ENCODE measurements at regions not wholly inside any gene's neighbourhood (a gene's known extent, or its start where the extent isn't known, plus 50 kb on each side); places are given as distances from the start of the nearest gene placed in this dataset.

DNA sequence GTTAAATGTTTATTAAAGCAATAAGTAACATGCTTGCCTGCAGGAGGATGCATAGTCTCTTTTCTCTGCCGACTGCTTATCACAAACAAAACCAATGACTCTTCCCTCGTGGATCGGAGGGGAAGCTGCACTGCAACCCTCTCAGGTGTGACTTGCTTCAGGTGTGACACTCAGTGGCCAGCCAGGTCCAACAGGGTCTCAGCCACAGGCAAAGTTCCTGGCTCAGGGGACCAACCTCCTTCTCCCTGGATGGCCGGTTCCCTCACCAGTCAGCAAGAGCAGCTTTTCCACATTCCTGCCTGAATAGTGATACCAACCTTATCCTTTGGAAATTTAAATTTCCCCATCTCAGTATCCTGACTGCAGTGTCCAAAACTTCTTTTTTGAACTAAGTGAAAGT is 383.5 kb downstream of the CMPK2 start:
- DNase-seq: no peak

DNA sequence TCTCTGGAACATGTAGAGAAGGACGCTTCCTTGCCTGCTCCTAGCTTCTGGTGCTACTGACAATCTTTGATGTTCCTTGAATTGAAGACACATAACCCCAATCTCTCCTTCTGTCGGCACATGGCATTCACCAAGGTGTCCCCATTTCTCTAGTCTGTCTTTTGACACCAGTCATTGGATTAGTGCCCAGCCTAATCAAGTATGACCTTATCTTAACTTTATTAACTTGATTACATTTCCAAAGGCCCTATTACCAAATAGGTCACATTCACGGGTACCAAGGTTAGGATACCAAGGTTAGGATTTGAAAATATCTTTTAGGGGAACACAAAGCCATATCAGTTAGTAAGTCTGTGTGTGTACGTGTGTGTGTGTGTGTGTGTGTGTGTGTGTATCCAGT is 377.9 kb downstream of the CMPK2 start:
- DNase-seq: no peak

DNA sequence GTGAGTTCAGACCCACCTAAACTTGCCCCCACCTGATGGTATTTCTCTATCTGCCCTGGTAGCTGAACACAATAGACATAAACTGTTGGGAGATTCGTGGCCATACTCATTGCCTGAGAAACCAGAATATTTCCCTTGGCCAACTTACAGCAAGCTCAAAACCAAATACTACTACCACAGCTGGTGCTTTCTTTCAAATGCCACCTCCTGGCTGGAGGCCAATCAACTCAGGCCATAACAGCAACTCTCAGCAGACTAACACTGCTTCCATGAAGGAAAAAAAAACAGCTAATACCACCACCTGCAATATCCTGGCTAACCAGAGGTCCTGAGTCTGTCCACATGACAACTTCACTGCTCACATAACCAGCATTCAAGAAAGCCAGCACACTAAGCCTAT is 373.1 kb downstream of the CMPK2 start:
- DNase-seq: no peak

DNA sequence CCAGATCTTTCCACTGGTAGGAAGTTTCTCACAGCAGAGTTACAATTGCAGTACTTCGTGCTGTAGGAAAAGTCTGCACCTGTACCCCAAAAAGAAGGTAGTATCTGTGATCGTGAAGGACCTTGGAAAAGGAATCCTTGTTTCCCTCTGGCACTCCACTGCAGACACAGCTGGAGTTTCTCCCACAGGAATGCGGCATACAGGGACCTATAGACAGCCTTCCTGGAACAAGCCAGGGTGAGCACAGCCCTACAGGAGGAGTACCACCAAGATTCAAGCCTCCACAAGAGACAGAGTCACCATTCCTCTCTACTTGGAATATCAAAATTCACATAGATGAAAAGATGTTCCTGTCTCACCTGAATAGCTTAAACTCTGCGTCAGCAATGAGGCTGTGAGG is 372.4 kb downstream of the CMPK2 start:
- no peak for DNase-seq

DNA sequence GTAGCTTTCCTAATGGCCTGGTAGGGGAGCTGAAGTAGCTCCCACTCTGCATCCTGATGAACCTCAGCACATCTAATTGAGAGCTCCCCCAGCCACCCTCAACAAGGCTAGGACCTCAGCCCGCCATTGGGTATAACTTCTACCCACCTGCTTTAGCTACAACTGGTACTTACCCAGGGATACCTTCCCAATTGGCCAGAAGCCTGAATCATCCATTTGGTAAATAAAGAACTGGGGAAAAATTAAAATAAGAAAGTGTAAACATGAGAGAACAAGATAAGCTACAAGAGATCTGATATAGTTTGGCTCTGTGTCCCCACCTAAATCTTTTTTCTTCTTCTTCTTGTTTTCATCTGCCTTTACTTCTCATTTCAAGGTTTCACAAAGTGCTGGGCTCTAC is 372.0 kb downstream of the CMPK2 start:
- no peak for DNase-seq

DNA sequence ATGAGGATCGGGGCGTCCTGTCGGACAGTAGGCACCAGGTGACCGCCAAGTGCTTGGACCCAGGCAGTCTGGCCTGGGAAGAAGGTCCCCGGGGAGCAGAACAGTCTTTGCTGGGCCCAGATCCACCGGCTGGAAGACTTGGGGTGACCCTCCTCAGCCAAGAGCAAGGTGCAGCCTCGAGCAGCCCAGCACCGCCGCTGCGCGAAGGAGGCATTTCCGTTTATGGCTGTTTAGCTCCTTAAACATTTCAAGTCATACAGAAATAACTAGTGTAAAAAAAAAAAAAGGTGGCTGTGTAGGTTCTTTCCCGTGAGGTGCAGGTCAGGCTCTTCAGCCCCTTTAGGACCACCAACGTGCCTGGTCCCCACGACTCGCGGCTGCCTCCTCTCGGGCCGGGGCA is 370.2 kb downstream of the CMPK2 start:
- DNase-seq: no peak

DNA sequence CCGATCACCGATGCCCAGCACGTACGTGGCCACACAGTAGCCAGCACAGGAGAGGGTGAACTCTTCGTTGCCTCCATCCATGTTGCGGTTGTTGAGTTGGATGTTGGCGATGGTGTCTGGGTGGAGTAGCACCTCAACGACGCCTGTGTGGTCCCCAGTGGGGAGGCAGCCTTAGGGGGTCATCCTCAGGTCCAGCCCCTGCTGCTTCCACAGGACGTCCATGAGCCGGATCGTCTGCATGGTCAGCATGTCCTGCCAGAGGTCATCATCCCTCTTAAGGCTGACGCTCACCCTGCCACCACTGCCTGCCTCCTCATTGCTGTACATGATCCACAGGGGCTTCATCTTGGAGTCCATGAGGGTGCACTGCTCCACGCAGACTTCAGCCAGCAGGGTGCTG is 369.3 kb downstream of the CMPK2 start:
- DNase-seq: no peak

DNA sequence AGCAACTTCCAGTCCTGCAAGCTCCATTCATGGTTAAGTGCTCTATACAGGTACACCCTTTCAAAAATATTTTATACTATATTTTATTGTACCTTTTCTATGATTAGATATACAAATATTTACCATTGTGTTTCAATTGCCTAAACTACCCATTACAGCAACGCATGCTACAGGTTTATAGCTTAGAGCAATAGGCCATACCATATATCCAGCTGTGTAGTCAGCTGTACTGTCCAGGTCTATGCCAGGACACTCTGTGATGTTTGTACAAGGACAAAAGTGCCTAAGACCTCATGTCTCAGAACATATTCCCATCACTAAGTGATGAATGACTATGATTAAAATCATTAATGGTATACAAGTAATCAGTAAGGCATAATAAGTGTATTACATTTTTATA is 368.7 kb downstream of the CMPK2 start:
- DNase-seq: no peak

DNA sequence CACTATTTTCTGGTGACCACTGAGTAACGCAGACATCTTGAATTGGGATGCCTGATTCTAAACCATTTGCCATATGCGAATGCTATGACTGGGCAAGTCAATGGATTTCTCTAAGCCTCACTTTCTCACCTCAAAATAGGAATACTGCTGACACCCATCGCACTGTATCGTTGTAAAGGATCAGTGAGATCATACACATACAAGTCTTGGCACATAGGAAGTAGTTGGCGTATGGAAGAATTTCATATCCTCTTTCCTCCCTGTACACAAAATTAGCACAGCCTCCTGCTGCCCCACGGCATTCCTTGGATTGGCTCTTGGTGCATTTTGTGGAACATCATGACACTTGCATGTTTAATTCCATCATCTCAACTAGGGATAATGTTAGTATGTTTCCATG is 366.9 kb downstream of the CMPK2 start:
- no peak for DNase-seq

DNA sequence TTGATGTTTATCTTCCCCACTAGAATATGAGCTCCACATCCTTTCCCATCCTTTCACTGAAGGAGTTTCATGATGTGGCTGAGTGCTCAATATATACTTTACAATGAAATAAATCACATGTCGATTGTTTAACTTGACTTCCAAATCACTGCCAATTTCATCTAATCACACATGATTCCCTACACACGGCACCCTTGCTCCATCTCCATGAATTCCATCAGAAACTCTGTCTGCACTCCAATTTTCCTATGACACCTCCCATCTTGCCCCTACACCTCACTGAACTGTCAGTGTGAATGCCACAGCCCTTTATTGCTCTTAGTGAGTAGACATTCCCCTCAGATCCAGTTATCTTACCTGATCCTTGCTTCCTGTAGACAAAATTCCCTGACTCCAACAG is 366.0 kb downstream of the CMPK2 start:
- no peak for DNase-seq

DNA sequence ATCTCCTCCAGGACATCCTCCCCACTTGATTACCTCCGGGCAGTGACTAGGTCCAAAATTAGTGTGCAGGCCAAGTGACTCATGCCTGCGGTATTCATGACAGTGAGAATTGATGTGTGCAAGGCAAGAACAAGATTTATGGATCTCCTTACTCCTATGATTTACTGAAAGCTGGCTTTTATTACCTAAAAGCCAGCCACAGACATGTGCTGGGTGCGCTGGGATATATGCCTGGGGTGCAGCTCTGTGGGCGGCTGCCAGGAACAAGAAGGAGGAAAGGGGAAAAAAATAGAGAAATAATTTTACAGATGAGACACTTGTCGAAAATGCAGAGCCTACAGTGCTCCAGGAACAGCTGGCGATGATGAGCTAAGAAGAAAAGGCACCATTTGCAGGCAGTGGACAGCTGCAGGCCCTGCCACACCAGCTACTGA is 359.3 kb downstream of the CMPK2 start:
- peak; percentile 82 for DNase-seq

DNA sequence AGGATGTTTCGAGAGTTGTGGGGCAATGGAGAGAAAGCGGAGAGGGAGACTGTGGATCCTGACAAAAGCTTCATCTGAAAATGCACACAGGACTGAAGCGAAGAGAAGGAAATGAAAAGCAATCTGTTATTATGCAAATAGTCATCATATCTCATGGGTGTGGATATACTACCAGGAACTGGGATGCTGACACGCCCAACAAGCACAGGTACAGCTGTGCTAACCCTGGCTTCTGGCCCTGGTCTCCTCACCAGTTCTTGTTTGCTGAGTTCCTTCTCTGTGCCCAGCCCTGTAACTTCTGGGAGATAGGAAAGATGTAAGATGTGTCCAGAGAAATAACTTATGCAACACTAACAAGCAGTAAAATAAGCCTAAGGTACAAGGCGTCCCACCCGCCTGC is 358.8 kb downstream of the CMPK2 start:
- DNase-seq: no peak

DNA sequence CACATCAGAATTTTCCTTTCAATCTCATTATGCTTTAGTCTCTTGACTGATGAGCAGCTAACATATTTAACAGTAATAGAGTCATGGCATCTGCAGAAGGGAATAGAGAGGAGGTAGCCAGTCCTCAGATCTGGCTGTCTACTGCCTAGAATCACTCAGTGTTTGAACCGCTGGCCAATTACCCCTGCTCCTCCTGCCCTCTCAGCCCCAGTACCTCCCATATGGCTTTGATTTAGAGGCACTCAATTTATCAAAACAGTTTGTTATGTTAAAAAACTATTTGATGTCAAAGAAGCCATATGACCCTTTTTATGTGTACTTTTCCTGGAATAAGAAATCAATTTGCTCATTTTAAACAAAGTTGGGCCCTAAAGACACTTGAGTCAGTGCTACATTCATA is 355.2 kb downstream of the CMPK2 start:
- DNase-seq: no peak

DNA sequence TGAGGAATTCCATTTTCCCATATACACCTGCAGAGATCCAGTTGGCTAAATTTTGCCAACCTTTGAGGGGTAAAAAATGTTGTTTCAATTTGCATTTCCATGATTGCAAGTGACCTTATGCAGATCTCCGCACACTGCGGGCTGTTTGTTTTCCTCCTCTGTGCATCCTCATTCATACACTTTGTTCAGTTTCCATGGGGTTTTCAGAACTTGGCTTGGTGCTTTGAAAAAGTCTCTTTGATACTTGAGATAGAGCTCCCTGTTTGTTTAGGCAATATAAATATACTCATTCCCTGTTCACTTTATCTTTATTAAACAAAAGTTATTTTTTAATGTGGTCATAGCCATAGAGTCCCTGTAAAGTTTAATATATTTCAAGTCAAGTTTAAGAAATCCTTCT is 353.1 kb downstream of the CMPK2 start:
- DNase-seq: no peak

DNA sequence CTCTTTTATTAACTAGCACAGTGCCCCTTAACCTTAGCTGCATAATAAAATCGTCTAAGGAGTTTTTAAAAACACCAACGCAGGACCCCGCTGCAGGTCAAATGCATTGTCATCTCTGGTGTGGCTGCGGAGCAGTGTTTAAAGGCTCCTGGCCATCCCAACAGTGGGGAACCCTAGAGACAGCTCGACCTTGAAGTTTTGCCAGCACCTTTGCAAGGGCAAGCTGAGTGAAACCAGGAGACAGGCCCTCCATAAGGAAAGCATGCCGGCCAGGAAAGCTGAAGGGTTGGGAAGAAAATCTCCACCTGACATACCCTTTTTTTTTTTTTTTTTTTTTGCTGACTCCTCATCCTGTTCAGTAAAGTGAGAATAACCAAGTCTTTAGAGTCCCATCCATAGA is 349.0 kb downstream of the CMPK2 start:
- DNase-seq: no peak

DNA sequence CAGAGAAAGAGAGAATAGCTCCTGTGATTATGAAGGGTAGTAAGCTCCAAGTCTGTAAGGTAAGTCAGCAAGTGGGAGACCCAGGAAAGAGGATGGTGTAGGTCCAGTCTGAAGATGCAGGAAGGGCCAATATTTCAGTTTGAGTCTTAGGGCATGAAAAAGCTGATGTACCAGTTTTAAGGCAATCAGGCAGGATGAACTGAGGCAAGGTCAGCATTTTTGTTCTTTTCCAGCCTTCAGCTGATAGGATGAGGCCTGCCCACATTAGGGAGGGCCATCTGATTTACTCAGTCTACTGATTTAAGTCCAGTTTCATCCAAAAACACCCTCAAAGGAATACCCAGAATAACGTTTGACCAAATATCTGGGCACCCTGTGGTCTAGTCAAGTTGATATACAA is 347.3 kb downstream of the CMPK2 start:
- no peak for DNase-seq

DNA sequence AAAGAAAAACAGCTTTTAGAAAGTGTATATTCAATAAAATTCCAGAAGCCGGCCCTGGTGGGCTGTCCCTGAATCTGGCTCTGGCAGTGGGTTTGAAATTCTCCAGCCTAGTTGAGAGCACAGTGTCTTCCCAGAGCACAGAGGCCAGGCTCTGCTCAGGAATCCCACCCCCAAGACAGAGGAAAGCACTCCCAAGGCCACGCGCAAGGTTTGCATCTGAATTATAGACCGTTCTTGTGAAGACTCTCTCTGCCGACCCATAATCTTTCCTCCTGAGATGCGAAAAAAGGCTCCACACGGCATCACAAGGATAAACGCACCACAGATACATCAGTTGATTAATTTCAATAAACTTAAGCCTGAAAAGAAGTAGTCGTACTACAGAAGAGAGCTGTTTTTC is 342.2 kb downstream of the CMPK2 start:
- DNase-seq: no peak

DNA sequence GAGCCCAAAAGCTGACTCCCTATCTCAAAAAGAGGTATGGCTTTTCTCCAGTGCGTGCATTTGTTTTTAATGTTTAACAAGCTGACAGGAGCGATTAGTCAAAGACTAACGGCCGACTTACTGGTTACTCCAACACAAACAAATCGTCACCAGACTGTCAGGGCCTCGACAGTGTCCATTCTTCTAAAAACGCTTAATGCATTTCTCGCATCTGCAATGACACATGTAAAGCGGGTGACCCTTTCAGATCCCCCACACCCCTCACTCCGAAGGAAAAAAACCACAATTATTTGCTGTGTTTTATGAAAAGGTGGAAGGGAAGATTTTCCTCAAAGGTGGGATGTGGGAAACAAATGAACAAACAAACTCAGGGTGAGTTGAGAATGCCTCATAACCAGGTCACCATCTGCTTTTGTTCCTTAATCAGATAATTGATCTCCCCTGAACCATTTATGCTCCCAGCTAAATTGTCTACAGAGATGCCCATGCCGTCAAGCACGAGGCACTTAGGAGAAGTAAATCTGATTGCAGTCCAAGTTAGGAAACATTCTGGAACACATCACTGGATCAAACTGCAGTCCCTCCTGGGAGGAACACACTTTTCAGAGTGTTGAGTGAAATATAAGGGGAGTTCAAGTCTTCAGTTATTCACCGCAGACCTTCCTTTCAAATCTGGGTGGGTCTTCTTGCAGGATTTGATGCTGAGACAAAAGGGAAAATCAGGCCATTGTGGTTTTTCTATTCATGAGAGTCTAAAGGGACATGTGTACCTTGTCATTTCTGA is 340.8 kb downstream of the CMPK2 start:
- no peak for DNase-seq

DNA sequence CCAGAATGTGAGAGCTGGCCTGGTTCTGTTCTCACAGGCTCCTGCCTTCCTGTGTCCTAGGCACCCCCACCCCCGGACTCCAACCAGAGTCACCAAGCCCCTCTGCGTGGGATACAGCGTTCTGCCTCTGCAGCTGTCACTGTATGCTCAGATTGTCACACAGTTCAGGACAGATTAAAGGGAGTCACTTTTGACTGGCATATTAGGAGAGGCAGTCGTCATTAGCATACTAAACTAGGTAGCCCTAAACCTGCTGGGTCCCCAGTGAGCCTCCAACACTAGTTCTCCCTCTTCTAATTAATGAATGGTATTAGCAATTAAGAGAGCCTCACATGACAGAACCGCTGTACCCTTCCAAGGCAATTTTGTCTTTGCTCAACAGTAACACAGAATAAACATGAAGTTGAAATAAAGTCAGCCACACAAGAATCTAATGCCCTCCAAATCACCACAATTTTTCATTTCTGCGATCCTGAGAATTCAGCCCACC is 340.2 kb downstream of the CMPK2 start:
- DNase-seq: no peak

DNA sequence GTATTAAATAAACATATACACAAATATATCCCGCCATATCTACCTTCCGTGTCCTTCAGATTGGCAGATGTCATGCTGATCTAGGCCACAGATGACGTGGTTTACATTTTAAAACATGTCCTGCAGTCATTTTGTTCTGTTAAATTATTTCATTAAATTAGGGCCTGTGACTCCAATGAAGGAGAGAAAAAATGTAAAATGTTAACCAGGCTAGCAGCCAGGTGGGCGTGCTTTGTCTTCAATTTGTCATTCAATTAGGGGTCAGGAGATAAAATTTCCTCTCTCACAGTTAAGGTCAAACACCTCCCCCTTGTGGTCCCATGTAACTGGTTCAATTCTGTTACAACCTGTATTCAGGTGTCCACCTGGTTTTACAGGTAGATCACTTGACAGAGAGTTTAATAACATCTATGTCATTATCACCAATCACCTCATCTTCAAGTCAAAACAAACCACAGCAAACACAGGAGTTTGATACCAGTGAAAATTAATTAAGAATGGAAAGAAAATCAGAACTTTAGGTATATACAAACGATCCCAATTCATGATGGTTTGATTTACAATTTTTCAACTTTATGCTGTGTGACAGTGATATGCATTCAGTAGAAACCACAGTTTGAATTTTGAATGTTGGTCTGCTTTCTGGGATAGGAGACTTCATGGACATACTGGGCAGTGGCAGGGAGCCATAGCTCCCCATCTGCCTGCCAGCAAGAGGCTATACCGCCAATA is 339.4 kb downstream of the CMPK2 start:
- DNase-seq: no peak

DNA sequence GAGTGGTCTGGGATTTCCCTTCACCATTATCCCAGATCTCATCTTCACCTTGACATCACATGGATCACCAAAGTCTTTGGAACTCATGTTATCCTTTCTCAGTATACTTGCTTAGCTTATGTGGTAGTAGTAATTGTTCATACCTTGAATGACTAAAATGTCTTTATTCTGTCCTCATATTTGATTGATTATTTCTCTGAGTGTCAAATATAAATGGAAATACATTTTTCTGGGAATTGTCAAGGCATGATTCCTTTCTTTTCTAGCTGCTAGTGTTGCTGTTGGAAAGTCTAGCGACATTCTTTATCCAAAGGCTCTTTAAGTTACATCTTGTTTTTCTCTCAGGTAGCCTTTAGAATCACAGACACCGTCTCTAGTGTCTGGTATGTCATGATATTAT is 334.4 kb downstream of the CMPK2 start:
- DNase-seq: no peak

DNA sequence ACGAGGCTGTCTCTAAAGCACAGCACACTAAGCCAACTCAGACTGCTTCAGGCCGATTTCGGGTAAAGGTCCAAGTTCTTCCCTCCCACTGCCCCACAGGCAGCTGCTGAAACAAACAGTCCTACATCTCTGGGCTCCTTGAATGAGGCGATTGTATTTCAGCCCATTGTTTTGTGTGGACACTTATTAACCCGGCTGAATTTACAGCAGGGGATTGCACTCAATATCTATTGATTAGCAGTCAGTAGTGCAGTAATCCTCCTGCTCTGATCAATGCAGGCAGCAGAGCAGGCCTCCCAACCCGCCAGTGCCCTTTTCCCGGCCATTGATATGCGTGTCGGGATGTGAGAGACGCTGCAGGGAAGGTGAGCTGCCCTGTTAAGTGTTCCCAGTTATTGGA is 330.1 kb downstream of the CMPK2 start:
- DNase-seq: no peak

DNA sequence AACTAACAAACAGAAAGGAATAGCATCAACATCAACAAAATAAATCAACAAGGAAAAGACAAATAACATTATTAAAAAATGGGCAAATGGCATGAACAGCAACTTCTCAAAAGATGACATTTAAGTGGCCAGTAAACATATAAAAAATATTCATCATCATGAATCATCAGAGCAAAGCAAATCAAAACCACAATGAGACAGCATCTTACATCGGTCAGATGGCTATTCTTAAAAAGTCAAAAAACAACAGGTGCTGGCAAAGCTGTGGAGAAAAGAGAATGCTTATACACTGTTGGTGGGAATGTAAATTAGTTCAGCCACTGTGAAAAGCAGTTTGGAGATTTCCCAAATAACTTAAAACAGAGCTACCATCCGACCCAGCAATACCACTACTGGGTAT is 327.1 kb downstream of the CMPK2 start:
- no peak for DNase-seq

DNA sequence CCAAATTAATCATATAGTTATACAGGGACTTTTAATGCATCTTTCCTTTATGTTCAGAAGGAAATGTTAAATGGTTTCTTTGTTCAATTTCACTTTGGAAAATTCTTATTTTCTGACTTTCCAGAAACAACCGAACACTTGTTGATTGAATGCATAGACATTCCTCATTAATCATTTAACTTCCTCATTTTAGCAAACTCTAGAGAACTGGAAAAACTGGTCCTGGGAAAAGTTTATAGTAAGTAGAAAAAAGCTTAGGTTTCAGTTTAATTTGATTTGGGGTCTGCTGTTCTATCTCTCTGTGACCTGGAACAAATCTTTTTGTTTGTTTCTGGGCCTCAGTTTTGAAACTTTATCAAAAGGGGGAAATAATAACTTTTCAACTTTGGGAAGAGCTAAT is 320.4 kb downstream of the CMPK2 start:
- no peak for DNase-seq

DNA sequence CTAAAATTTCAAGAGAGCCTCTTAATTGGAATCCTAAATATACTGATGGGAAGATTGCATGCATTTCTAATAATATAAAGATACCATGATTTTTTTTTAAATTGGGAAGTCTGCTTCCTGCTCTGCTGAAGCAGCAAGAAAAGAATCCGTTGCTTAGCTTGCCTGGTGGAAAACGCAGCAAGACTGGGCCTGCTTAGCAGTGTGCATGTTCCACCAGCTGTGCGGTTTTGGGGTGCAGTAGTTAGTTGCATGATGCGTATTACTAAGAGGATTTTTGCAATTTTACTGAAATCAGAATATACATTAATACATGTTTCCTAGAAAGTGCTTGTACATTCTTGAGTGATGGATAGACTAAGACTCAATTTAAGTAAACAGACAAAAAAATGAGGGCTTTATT is 319.9 kb downstream of the CMPK2 start:
- no peak for DNase-seq

All from EL (cell line).